Neuron (in vitro differentiated cells): ENCODE measurements at regions not wholly inside any gene's neighbourhood (a gene's known extent, or its start where the extent isn't known, plus 50 kb on each side); places are given as distances from the start of the nearest gene placed in this dataset.

ENCODE experiments used
- H2AFZ ChIP-seq: one replicate; pipeline ENCODE4 v1.6.1; 2013; ENCODE audit warnings: low read depth, mild to moderate bottlenecking, inconsistent platforms, low read length, moderate library complexity
- H3K27me3 ChIP-seq: one replicate; pipeline ENCODE4 v1.6.1; 2013; ENCODE audit warnings: low read length; ENCODE audit not compliant: insufficient read depth
- H3K36me3 ChIP-seq: one replicate; pipeline ENCODE4 v1.6.1; 2013; ENCODE audit warnings: low read length; ENCODE audit not compliant: insufficient read depth
- H3K4me1 ChIP-seq: one replicate; pipeline ENCODE4 v1.6.1; 2013; ENCODE audit warnings: low read length; ENCODE audit not compliant: insufficient read depth
- H3K4me3 ChIP-seq: 2 replicates; pipeline ENCODE4 v1.5.1; 2013; ENCODE audit warnings: mild to moderate bottlenecking, low read length, moderate library complexity
- H3K9me3 ChIP-seq: one replicate; pipeline ENCODE4 v1.6.1; 2013; ENCODE audit warnings: low read length

DNA sequence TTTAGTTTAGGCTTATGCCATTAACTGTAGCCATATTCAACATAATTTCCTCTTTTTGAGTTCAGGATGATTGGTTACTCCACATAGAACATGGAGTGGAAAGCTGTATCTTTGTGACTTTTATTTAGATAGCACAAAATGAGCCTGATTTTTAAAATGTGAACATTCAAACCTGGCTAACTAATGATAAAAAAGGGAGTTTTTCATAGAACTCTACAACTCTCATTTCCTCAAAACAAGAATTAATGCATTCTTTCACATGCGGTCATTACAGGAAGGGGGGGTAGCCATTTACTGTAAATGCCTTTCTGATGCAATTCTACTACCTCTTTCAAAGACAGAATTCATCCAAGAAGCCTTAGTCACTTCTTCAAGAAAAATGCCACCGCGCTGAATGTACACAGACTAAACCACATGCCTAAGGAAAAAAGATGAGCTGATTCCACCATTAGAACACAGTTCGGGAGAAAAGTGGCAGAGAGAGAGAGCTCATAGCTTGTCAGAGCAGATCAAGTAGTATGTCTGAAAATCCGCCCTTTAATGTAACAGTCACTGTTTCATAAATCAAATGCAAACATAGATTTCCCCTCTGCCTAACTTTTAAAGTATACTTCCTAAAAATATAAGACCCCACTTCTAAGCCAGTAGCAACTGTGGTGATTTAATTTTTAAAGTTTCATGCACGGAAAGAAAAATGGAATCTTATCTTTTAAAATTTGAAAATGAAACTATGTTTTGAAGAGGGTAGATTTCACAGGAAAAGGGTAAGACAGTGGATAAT, 226.4 kb upstream of the KLF14 start:
- Histone ChIP-seq H2AFZ (no peak overlapping the region), H3K9me3 (peaks cover 2% of the 10 kb centered on the region), H3K36me3 (no peaks in the 10 kb centered on the region), H3K4me3 (no peak overlapping the region), H3K27me3 (no peaks in the 10 kb centered on the region), H3K4me1 (no peaks in the 10 kb centered on the region)

DNA sequence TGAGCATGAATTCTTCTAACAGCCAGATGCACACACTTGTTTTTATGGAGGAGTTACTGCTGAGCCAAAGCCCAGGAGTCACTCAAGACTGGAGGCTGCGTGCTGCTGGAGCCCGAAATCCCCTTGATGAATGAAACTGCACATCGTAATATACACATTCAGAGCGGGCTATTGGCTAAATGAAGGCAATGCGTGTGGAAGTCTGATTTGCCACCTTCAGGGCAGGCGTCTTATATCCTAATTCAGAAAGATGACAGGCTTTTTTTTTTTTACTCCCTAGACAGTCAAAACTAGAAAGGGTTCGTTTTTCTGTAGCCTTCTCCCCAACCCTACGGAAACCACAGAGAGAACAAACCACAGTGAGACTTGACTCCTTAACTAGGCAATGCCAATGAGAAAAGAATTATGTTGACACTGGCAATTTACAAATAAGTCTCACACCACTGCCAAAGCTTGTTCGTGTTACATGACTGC, 227.2 kb upstream of the KLF14 start:
- peaks cover 2% of the 10 kb centered on the region for H3K9me3 ChIP-seq
- no peaks in the 10 kb centered on the region for H3K27me3 ChIP-seq
- H3K4me3 ChIP-seq = no peak overlapping the region
- H3K36me3 ChIP-seq = no peaks in the 10 kb centered on the region
- H2AFZ ChIP-seq = no peak overlapping the region
- H3K4me1 ChIP-seq = no peaks in the 10 kb centered on the region

DNA sequence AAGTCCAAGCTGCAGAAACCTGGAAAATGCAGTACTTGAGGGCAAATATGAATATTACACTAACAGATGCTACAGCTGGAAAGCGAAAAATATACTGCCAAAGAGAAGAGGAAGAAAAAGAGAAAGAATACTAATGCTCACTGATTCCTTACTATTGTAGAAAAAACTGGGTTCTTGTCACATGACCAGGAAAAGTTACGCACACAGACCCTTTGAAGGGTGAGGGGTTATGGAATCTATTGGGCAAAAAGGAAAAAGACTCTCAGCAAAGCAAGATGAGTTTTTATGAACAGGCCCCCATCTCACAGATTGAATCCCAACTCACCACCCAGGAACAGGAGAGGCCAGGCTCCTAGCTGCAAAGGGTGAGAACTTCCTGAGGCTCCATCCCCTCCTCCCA, 228.1 kb upstream of the KLF14 start:
- Histone ChIP-seq H3K27me3 (no peaks in the 10 kb centered on the region), H3K4me3 (no peak overlapping the region), H3K9me3 (peaks cover 2% of the 10 kb centered on the region), H2AFZ (no peak overlapping the region), H3K36me3 (no peaks in the 10 kb centered on the region), H3K4me1 (no peaks in the 10 kb centered on the region)

DNA sequence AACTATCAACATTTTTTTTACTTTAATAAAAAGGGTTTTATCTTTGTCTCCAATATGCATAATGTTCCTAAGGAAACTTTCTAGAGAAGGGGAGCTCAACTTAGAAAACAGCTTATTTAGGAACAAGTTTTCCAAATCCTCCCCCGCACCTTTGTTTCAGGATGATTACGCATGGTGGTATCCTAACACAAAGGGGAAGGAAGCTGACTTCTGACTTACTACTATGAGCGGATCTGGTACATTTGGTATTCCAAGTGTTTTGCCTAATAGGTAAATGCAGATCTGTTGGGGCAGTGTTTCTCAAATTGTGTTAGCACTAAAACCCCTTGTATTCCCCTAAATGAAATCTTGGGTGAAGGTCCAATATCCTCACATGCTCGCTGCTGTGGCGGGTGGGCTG, 229.3 kb upstream of the KLF14 start:
- Histone ChIP-seq H3K36me3 (no peaks in the 10 kb centered on the region), H2AFZ (no peak overlapping the region), H3K4me3 (no peak overlapping the region), H3K27me3 (no peaks in the 10 kb centered on the region), H3K9me3 (peaks cover 2% of the 10 kb centered on the region), H3K4me1 (no peaks in the 10 kb centered on the region)

DNA sequence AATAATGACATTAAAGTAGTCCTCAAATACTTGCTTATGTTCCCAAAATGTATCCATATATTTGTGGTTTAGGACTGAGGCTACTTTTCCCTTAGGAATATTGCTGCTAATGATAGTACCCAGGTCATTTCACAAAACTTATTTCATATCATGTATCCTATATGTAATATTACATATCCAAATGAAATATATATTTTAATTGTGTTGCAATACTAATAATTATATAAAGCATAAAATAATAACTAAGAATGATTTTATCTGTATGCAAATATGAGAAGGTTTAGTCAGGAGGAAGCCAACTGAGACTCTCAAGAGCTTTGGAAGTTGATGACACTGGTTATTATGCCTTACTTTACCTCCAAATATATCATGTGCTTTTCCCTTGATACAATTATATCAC, 231.5 kb upstream of the KLF14 start:
- Histone ChIP-seq H3K27me3 (no peaks in the 10 kb centered on the region), H3K4me1 (no peaks in the 10 kb centered on the region), H3K36me3 (no peaks in the 10 kb centered on the region), H3K9me3 (no peaks in the 10 kb centered on the region), H3K4me3 (no peak overlapping the region), H2AFZ (no peak overlapping the region)

DNA sequence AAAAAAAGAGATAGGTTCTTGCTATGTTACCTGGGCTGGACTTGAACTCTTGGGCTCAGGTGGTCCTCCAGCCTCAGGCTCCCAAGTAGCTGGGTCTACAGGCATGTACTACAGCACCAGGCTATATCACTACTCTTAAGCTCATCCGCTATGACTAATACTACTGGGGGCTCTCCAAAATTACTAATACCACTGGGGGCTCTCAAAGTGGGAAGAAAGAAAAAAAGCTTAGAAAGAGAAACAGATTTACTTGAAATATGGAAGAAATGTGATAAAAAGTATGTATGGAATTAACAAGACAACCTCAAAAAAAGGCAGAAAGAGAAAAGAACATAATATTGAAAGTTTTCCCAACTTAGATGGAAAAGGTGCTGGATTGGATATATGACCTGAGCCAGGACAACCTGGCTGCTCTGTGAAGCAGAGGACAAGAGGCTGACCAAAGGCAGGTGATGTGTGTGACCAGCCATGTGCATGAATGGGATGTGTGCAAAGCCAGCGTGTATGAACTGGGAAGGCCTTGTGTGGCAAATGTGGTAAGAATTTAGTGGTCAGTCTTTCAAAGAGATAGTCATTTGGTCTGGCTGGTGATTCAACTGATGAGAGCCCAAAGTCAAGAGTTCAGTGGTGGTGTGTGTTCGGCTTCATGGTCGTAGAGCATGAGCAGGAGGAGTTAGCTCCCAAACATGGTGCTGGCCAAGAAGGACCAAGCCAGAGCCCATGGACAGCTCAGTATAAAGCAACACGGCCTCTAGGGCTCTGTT, 232.4 kb upstream of the KLF14 start:
- Histone ChIP-seq H3K36me3 (no peaks in the 10 kb centered on the region), H3K4me3 (no peak overlapping the region)

DNA sequence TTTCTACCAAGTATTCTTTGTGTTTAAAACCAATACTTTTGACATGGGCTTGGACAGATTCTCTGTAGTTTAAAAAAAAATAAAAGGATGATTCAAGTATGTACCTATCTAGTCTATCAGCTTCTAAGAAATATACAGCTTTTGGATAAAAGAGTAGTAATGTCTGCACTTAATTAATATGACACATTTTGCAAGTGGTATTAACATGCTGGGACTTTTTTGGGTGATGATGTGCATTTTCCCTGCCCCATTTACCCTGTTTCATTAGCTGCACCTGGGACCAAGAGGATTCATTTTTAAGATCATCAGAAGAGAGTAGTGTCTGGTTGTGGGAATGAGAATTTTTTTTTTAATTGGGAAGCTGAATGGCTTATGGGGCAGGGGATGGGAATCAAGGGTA, 236.2 kb upstream of the KLF14 start:
- H3K36me3 ChIP-seq = no peaks in the 10 kb centered on the region
- H2AFZ ChIP-seq = no peak overlapping the region
- peaks cover 5% of the 10 kb centered on the region for H3K9me3 ChIP-seq
- H3K27me3 ChIP-seq = no peaks in the 10 kb centered on the region
- H3K4me1 ChIP-seq = no peaks in the 10 kb centered on the region
- no peak overlapping the region for H3K4me3 ChIP-seq

More for the DNA sequence above, 232.4 kb upstream of the KLF14 start:
- no peaks in the 10 kb centered on the region for H3K9me3 ChIP-seq
- no peaks in the 10 kb centered on the region for H3K27me3 ChIP-seq
- no peak overlapping the region for H2AFZ ChIP-seq
- H3K4me1 ChIP-seq = no peaks in the 10 kb centered on the region

DNA sequence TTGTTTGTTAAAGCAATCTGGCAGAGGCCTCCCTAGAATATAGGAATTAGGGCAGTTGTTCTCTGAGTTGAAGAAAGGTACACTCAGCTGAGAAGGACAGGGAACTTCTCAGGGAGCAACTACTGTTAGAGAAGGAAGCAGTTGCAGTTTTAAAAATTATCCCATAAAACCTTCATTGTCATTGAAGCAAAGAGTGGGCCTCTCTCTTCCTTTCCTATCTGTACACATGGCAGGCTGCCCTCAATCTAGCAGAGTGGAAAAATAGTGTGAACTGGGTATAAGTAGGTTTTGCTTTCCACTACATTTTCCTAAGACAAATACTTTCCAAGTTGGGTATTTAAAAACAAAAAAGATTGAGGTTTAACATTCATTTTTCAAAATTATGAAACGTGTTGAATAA, 236.7 kb upstream of the KLF14 start:
- H3K9me3 ChIP-seq = peaks cover 9% of the 10 kb centered on the region
- H3K27me3 ChIP-seq = no peaks in the 10 kb centered on the region
- H3K4me1 ChIP-seq = no peaks in the 10 kb centered on the region
- no peaks in the 10 kb centered on the region for H3K36me3 ChIP-seq
- H2AFZ ChIP-seq = no peak overlapping the region
- no peak overlapping the region for H3K4me3 ChIP-seq

DNA sequence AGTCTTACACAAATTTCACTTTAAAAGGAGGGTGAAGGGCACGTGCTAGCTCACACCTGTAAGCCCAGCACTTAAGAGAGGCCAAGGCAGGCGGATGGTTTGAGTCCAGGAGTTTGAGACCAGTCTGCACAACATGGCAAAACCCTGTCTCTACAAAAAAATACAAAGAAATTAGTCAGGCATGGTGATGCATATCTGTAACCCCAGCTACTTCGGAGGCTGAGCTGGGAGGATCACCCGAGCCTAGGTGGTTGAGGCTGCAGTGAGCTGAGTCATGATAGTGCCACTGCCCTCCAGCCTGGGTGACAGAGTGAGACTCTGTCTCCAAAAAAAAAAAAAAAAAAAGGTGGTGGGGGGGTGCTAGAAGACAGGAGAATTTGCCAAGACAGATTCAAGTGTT, 237.3 kb upstream of the KLF14 start:
- Histone ChIP-seq H3K27me3 (no peaks in the 10 kb centered on the region), H3K9me3 (peaks cover 10% of the 10 kb centered on the region), H3K4me1 (no peaks in the 10 kb centered on the region), H3K36me3 (no peaks in the 10 kb centered on the region), H2AFZ (no peak overlapping the region), H3K4me3 (no peak overlapping the region)

DNA sequence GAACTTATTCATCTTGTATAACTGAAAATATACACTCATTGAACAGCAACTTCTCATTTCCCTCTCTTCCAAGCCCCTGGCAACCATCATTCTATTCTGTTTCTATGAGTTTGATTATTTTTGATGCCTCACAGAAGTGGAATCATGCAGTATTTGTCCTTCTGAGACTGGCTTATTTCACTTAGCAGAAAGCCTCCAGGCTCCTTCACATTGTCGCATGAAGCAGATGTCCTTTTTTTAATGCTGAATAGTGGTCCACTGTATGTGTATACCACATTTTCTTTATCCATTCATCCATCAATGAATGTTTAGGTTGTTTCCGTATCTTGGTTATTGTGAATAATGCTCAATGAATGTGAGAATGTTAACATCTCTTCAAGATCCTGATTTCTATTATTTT, 238.2 kb upstream of the KLF14 start:
- H3K4me1 ChIP-seq = no peaks in the 10 kb centered on the region
- H3K36me3 ChIP-seq = no peaks in the 10 kb centered on the region
- H3K4me3 ChIP-seq = no peak overlapping the region
- peaks cover 10% of the 10 kb centered on the region for H3K9me3 ChIP-seq
- H3K27me3 ChIP-seq = no peaks in the 10 kb centered on the region
- H2AFZ ChIP-seq = no peak overlapping the region

DNA sequence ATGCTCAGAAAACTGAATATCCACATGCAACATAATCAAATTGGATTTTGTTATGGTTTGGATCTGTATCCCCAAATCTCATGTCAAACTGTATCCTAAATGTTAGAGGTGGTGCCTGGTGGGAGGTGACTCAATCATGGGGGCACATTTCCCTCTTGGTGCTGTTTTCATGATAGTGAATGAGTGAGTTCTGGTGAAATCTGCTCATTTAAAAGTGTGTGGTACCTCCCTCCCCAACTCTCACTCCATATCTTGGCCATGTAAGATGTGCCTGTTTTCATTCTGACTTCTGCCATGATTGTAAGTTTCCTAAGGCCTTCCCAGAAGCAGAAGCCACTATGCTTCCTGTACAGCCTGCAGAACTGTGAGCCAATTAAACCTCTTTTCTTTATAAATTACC, 239.6 kb upstream of the KLF14 start:
- peaks cover 10% of the 10 kb centered on the region for H3K9me3 ChIP-seq
- no peak overlapping the region for H2AFZ ChIP-seq
- H3K36me3 ChIP-seq = no peaks in the 10 kb centered on the region
- peaks cover 3% of the 10 kb centered on the region for H3K4me1 ChIP-seq
- no peaks in the 10 kb centered on the region for H3K27me3 ChIP-seq
- no peak overlapping the region for H3K4me3 ChIP-seq

DNA sequence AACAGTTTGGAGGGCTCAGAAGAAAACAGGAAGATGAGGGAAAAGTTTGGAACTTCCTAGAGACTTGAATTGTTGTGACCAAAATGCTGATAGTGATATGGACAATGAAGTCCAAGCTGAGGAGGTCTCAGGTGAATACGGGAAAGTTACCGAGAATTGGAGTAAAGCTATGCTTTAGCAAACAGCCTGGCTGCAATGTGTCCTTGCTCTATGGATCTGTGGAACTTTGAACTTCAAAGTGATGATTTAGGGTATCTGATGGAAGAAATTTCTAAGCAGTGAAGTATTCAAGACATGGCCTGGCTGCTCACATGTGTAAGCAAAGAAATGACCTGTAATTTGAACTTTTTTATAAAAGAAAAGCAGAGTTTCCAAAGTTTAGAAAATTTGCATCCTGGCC, 240.2 kb upstream of the KLF14 start:
- Histone ChIP-seq H3K4me3 (no peak overlapping the region), H3K27me3 (no peaks in the 10 kb centered on the region), H2AFZ (no peak overlapping the region), H3K36me3 (no peaks in the 10 kb centered on the region), H3K4me1 (peaks cover 7% of the 10 kb centered on the region), H3K9me3 (peaks cover 10% of the 10 kb centered on the region)

DNA sequence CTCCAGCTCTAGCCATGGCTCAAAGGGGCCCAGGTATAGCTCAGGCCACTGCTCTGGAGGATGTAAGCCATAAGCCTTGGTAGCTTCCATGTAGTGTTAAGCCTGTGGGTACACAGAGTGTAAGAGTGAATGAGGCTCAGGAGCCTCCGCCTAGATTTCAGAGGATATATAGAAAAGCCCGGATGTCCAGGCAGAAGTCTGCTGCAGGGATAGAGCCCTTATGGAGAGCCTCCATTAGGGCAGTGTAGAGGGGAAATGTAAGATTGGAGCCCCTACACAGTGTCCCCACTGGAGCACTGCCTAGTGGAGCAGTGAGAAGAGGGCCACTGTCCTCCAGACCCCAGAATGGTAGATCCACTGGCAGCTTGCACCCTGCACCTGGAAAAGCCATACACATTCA, 240.8 kb upstream of the KLF14 start:
- Histone ChIP-seq H2AFZ (no peak overlapping the region), H3K9me3 (peaks cover 10% of the 10 kb centered on the region), H3K36me3 (no peaks in the 10 kb centered on the region), H3K27me3 (no peaks in the 10 kb centered on the region), H3K4me3 (no peak overlapping the region), H3K4me1 (peaks cover 13% of the 10 kb centered on the region)
